GM19351 (cell line): ENCODE measurements at regions not wholly inside any gene's neighbourhood (a gene's known extent, or its start where the extent isn't known, plus 50 kb on each side); places are given as distances from the start of the nearest gene placed in this dataset.
A peak's percentile ranks its signal among the peaks of the same experiment; 100 is the strongest.
"Not testable (repeated sequence)": the region's sequence is repeated elsewhere in the genome, so short reads cannot be mapped to it uniquely, and the experiment has no call there.

Experiments
- ATAC-seq: cut with Tn5 transposase; IDR thresholded peaks from one replicate; pipeline ENCODE4 v1.9.1; 2021; ENCODE audit warnings: mild to moderate bottlenecking, moderate library complexity; ENCODE audit not compliant: unreplicated experiment

DNA sequence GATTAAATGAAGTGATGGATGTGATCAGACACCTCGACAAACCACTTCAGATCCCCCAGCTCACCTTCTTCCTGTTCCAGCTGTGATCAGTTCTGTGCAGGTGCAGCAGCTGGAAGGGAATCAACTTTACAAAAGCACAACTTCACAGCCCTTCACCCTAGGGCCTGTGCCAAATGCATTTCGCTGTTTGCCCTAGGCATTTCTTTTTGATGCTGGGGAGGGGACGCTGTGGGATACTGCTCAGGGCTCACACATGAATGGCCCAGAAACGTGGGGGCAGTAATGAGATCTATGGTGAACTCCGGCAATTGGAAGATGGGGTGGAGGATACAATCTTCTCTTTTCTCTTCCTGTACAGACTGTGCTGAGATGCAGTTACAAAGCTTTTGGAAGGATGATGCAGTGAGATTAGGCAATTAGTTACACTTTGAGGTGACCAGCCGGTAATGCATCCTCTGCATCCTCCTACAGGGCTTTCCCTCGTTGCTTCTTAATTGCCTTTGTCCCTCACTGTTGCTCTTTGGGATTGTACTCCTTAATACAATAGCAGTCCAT is 215.1 kb upstream of the PITX2 start:
- no peak for ATAC-seq

DNA sequence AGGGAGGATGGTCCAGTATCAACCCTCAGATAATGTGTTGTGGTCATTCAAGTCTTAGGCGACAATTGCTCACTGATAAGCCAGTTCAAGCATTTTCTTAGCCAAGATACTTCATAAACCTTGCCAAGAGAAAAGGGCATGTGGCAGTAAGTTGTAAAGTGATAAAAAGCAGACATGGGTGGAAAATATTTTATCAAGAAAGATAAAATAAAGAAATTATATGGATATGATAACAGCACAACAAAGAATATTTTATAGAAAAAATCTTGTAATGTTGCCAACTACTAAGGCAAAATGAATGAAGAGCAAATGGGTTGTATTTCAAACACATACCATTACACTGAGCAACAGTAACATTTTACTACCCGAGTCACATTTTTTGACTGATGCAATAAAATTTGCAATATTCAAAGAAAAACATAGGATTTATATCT is 217.4 kb upstream of the PITX2 start:
- ATAC-seq: no peak

DNA sequence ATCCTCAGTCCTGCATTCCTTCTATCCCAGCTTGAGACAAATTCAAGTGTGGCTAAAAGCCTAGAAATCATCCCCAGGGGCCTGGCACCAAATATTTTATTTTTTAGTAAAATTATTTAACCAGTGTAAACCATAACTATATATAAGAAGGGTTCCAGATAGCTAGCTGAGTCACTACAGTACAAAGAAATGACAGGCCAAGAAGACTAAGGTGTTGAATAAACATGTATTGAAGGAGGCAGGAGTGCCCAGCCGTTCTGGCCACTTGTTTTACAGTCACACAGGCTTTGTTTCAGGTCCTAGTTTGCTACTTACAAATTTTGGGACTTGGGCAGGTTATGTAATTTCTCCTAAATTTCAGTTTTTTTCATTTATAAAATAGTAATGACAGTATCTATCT is 225.9 kb upstream of the PITX2 start:
- ATAC-seq: peak; percentile 46

DNA sequence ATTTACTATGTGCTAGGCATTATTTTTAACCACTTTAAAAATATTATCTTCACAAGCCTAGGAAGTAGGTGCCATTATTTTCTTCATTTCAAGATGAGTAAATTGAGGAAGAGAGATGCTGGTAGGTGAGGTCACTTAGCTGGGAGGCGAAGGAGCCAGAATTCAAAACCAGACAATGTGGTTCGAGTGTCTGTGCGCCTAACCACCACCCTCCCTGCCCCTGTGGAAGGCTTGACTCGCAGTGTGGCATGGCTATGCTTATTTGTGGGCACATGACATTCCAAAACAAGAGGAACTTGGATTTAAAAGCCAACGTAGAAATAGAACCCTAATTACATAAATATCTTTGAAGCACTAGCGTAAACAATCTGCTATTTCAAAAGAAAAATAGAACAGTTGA is 226.6 kb upstream of the PITX2 start:
- ATAC-seq: no peak

DNA sequence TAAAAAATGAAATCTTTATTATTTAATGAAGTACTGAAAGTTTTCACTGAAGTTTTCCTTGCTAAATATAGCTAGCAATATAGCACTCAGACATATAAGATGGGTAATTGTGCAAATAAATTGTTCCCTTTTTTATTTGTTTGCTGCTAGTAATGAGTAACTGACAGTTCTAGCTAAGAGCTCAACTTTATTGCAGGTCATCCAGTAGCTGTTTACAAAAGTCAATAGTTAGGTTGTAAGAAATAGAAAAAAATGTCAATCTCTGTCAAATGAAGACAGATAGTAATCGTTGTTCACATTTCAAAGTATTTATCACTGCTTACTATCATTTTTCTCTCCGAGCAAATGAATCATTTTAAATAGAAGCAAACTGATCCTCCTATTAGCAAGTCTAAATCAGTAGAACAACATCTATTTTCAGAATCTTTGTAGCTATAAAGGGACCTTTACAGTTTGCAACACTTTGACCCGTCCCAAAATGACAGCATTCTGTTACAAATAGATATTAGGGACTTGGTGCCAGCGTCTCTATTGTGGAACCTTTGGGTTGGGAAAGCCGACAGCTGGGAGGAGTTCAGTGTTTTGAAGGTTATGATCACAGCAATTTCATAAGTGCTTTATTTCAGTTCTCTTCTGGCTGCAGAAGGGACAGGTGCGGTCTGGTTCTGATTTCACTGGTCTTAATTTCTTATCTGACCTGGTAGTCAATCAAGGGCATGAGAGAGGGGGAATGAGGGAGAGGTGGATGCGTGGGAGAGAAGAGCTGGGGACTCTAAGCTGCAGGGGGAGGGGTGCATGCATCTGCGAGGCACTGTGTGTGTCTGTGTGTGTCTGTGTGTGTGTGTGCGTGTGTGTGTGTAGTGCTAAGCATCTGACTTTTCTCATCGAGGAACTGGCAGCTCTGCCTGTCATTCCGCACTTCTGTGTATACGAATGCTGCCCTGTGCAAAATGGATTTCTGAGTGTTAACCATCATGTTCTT is 227.9 kb upstream of the PITX2 start:
- no peak for ATAC-seq

- ATAC-seq: no peak
Observed at GRCh38 chr4:110851989-110852388, 229.1 kb upstream of the PITX2 start.

DNA sequence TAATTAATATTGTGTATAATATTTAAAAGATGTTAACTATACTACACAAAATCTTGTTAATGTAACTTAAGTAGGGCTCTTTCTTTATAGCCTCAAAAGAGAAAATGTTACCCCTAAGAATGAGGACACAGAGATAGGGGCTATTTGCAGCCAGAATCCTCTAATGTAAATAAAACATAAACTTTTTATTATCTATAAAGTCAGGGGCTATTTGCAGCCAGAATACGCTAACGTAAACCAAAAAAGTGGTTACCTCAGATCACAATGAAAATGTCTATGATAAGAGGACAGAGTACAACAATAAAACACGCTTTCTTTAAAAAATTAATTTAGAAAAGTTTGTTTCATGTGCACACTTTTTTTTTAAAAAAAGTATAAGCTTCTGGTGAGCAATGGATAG is 229.9 kb upstream of the PITX2 start:
- ATAC-seq: no peak

DNA sequence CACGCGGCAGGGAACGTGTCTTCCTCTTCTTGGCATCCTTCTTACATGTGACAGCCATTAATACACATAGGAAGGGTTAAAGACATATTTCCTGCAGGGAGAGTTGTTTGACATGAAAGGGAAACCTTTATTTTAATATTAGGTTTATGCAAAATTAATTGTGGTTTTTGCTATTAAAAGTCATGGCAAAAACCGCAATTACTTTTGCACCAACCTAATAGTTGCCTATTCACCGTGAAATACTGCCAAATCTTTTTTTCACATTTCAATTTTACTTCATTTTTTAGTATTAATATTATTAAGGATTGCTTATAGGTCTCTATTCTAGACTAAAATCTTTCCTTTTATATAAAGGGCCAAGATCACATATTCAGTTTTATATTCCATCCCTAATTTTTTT is 230.4 kb upstream of the PITX2 start:
- no peak for ATAC-seq

DNA sequence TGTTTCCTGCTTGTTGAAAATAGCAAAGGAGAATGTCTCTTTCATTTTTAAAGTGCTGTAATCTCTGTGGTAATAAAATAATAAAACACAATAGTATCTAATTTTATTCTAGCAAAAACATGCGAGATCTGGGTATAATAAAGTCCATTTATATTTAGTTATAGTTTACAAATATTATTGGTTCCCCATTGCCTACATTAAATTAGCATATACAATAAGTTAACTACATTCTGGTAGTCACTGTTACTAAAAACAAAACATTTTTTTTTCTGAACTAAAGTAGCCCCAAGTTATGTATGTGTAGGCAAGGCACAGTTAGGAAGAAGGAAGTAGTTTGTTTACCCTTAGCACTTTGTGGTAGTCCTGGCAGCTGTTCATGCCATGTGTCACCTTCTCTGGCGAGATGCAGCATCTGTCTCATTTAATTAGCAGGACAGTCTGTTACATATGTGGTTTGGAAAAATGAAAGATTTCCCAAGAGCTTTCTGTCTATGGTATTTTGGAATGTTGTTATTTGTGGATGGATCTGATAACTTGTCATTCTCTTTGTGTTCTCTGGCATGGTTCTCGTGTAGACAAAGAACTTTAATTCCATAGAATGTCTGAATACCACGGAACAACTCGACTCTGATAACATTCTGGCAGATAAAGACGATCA is 231.3 kb upstream of the PITX2 start:
- peak; percentile 59 for ATAC-seq

DNA sequence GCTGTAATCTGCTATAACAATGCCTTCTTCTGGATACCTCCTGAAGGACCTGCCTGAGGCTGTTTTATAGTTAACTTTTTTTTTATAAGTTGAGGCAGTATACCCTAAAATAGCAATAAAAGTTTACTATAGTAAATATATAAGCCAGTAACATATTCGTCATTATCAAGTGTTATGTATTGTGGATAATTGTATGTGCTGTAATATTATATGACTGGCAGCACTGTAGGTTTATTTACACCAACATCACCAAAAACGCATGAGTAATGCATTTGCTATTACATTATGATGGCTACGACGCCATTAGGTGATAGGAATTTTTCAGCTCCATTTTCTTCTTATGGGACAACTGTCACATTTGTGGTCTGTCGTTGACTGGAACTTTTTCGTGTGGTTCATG is 237.2 kb upstream of the PITX2 start:
- no peak for ATAC-seq

DNA sequence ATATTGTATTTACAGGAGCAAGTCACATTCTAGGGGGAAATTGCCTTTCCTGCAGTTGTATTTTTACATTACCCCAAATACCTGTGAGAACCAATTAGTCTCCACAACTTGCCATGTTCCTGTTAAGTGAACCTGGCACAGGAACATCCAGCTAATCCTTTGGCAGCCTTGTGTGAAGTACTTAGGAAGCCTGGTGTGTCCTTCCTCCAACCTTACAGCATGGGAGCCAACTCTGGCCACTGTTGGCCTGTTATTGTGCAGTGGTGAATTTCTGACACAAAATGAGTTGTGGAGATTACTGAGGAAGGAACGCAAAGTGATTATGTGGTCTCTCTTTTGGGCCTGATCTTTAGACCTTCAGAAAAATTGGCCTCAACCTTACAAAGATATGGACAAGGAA is 238.0 kb upstream of the PITX2 start:
- no peak for ATAC-seq

GRCh38 chr4:110865611-110866259 is 242.9 kb upstream of the PITX2 start:
- ATAC-seq: no peak

- ATAC-seq: peak; percentile 65
Observed at GRCh38 chr4:110867251-110867960, 244.5 kb upstream of the PITX2 start.

DNA sequence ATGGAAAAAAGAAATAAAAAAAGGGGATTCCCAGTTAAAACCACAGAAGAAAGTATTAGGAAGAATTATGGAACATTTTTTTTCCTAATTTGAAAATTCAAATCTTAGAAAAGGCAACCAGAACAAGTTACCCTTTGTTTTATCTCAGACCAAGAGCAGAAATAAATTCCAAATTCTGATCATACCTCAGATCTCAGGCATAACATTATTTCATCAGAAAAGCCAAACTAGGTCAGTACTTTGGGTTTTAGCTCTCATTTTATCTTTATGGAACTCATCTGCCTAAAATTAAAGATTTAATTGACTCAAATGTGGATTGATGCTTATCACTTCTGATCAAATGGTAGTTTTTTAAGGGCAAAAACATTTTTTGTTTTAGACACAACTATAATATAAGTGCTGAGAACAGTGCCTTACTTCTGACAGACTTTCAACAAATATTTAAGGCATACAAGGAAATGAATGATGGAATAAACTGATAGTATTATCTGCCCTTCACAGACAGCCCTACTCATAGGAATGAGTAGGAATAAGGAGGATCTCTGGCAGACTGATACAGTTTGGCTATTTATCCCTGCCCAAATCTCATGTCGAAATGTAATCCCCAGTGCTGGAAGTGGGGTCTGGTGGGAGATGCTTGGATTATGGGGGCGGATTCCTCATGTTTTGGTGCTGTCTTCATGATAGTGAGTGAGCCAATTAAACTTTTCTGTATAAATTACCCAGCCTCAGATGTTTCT is 245.3 kb upstream of the PITX2 start:
- no peak for ATAC-seq

DNA sequence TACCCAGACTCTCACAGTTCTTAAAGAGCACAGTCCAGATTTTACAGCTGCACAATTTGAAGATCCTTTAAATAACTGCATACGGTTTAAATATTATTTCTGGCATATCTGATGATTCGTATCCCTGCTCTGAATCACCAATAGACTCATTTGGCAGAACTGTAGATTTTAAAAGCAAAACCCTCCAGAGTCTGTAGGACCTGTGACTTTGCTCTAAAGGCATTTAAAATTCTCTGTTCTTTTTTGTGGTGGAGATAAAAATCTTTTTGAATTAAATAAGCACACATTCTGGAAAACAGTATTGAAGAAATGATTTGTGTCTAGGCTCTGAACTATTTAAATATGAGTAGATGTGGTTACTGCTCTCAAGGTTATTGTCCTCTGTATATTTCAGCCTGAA is 246.2 kb upstream of the PITX2 start:
- no peak for ATAC-seq

DNA sequence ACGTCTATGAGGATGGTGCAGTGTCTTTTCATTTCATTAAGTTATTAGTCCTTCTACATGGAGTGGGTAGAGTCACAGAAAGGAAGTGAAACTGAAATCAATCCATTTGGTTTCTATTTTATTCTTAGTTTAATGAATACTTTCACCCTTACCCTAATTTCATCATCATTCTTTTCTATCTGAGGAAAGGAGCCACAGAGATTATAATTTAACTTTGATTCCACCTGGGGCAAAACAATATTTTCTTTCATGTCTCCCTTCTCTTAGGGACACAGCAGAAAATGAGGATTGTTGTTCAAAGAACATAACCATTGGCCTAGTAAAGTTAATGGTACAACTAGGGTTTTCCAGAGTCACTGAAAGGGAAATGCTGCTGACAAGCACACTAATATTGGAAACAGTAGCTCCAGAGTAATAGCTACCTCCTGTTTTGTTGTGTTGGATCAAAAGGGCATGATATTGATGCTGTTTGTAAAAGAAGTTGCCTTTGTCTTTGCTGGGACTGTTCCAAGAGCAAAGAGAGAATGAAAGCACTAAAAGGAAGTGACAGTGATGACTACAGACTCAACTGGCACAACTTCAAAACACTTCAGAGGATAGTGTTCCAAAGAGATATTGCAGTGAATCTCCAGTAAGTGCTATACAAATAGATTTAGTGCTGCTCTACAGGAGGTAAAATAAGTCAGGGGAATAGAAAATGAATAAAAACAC is 247.1 kb upstream of the PITX2 start:
- peak; percentile 76 for ATAC-seq

DNA sequence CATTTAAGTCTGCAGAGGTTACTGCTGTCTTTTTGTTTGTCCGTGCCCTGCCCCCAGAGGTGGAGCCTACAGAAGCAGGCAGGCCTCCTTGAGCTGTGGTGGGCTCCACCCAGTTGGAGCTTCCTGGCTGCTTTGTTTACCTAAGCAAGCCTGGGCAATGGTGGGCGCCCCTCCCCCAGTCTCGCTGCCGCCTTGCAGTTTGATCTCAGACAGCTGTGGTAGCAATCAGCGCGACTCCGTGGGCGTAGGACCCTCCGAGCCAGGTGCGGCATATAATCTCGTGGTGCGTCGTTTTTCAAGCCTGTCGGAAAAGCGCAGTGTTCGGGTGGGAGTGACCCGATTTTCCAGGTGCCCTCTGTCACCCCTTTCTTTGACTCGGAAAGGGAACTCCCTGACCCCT is 253.3 kb upstream of the PITX2 start:
- ATAC-seq: not testable (repeated sequence)

- ATAC-seq: no peak
Observed at GRCh38 chr4:110876866-110877265, 254.0 kb upstream of the PITX2 start.

DNA sequence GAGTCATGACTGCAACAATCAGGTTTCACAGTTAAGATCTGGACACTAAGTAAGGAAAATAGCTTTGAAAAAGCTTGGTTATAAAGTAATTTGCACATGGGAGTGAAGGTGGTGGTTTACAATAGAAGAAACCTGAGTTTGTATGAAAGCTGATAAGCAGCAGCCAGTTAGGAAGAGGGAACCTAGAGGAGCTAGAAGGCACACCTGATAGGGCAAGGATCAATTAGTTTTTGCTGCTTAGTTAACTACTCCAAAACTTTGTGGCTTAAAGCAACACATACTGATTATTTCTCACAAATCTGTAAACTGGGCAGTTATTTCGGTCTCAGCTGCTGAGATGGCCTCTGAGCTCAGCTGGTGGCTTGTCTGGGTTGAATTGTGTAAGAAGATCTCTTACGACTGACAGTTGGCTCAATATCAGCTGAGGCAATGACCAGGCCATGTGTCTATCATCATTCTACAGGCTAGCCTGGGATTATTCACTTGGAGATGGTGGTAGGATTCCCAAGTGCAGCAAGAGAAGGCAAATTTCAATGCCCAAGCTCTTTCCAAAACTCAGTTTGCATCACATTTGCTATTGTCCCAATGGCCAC is 255.0 kb upstream of the PITX2 start:
- no peak for ATAC-seq
